Smooth muscle cell (in vitro differentiated cells): ENCODE measurements at regions not wholly inside any gene's neighbourhood (a gene's known extent, or its start where the extent isn't known, plus 50 kb on each side); places are given as distances from the start of the nearest gene placed in this dataset.
"Not testable (repeated sequence)": the region's sequence is repeated elsewhere in the genome, so short reads cannot be mapped to it uniquely, and the experiment has no call there.

Experiments used
- DNase-seq: peaks from one replicate; lab custom pipeline; 2025; ENCODE audit not compliant: unreplicated experiment; lab: John Stamatoyannopoulos, UW
- H2AFZ ChIP-seq: fragments of 200-600 bp; sonication (generic); 2 replicates; pipeline ENCODE4 v1.6.0; 2016; ENCODE audit warnings: antibody characterized with exemption, low read depth, mild to moderate bottlenecking
- H3F3A ChIP-seq: fragments of 200-600 bp; sonication (generic); 2 replicates; pipeline ENCODE4 v1.6.0; 2017; ENCODE audit warnings: antibody characterized with exemption, low read depth
- H3K27ac ChIP-seq: fragments of 200-600 bp; sonication (generic); 2 replicates; pipeline ENCODE4 v1.5.1; 2016; ENCODE audit warnings: low read depth, mild to moderate bottlenecking
- H3K27me3 ChIP-seq: fragments of 200-600 bp; sonication (generic); 2 replicates; pipeline ENCODE4 v1.6.1; 2016; ENCODE audit warnings: low read depth, mild to moderate bottlenecking
- H3K36me3 ChIP-seq: fragments of 200-600 bp; sonication (generic); 2 replicates; pipeline ENCODE4 v1.5.1; 2016; ENCODE audit warnings: low read depth
- H3K4me1 ChIP-seq: fragments of 200-600 bp; sonication (generic); 2 replicates; pipeline ENCODE4 v1.5.1; 2016; ENCODE audit warnings: low read depth
- H3K4me2 ChIP-seq: fragments of 200-600 bp; sonication (generic); 2 replicates; pipeline ENCODE4 v1.6.0; 2016; ENCODE audit warnings: mild to moderate bottlenecking
- H3K4me3 ChIP-seq: fragments of 200-600 bp; sonication (generic); 2 replicates; pipeline ENCODE4 v1.5.1; 2016; ENCODE audit warnings: mild to moderate bottlenecking
- H3K79me2 ChIP-seq: fragments of 200-600 bp; sonication (generic); 2 replicates; pipeline ENCODE4 v1.6.0; 2016; ENCODE audit warnings: low read depth, mild to moderate bottlenecking
- H3K9ac ChIP-seq: fragments of 200-600 bp; sonication (generic); 2 replicates; pipeline ENCODE4 v1.6.0; 2016; ENCODE audit warnings: low read depth
- H3K9me3 ChIP-seq: fragments of 200-600 bp; sonication (generic); replicated peaks from 2 replicates; pipeline ENCODE4 v1.5.1; 2016; ENCODE audit warnings: low read depth
- H4K20me1 ChIP-seq: fragments of 200-600 bp; sonication (generic); 2 replicates; pipeline ENCODE4 v1.6.0; 2016; ENCODE audit warnings: low read depth
- WGBS: methylation state at CpG from one replicate; pipeline ENCODE4 v1.1.7; 2016; ENCODE audit warnings: low lambda C conversion rate; 5-methylcytosine and 5-hydroxymethylcytosine counted together

DNA sequence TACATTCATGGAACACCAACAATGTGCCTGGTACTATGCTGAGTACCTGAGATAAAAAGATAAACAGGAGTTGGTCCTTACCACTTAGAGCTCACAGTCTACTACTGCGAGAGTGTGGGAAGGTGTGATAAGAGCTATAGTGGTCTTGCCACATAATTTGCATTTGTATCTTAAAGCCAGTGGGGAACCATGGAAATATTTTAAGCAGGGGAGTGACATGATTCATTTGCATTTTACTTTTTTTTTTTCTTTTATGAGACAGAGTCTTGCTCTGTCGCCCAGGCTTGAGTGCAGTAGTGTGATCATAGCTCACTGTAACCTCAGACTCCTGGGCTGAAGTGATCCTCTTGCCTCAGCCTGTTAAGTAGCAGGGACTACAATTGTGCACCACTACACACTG is 53.6 kb downstream of the SRGAP2 start:
- H3K4me3 ChIP-seq, H3K27me3 ChIP-seq, H3K36me3 ChIP-seq, H3K4me1 ChIP-seq, H3K4me2 ChIP-seq, H3K27ac ChIP-seq, H2AFZ ChIP-seq, H3F3A ChIP-seq, H3K9me3 ChIP-seq, H4K20me1 ChIP-seq, H3K9ac ChIP-seq, DNase-seq: not testable (repeated sequence)
- WGBS, result no CpG with 5 or more reads among the region's 2 CpGs
- H3K79me2 ChIP-seq, result peaks cover 10% of the 10 kb centered on the region

DNA sequence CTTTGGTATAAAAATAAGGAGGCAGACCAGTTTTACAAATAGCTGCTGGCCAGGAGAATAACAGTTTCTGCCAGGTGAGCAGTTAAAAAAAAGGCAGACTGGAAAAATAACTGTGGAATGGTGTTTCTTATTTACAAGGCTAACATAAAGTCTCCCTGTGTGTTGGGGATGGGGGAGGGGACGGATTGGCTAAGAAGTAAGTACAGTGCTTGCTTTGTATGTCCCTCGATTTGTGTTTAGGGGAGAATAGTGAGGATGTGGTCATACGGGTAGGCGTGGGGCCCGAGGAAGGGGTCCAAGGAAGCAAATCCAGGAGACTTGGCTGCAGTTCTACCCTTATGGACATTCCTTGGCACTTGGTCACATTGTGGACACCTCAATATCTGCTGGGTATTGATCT is 58.1 kb downstream of the SRGAP2 start:
- not testable (repeated sequence) for H3K36me3 ChIP-seq, H3K9me3 ChIP-seq, H3K27me3 ChIP-seq, H3K4me1 ChIP-seq, H3F3A ChIP-seq, H3K9ac ChIP-seq, H4K20me1 ChIP-seq, DNase-seq, H3K4me2 ChIP-seq, H3K27ac ChIP-seq, H3K4me3 ChIP-seq, H2AFZ ChIP-seq
- 27% methylated on average over 4 of the region's 5 CpGs for WGBS
- H3K79me2 ChIP-seq, result peaks cover 10% of the 10 kb centered on the region

DNA sequence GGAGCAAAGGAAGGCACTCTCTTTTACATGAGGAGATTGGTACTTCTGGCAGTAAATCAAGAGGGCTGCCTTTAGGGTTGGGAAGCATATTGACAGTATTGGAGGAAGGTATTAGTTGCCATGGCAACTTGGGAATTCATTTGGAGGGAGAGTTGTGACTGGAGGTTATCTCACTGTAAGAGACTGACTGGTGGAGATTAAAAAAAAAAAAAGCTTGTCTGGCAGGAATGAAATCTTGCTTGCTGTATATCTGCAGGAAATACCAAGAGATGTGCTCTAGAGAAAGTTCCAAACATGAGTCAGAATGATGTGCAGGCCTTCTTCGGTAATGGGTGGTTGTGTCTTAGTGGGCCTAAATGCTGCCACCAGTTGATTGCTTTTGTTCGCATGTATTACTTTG is 59.1 kb downstream of the SRGAP2 start:
- H3K4me1 ChIP-seq, result not testable (repeated sequence)
- 6% methylated on average over 2 of the region's 2 CpGs for WGBS

DNA sequence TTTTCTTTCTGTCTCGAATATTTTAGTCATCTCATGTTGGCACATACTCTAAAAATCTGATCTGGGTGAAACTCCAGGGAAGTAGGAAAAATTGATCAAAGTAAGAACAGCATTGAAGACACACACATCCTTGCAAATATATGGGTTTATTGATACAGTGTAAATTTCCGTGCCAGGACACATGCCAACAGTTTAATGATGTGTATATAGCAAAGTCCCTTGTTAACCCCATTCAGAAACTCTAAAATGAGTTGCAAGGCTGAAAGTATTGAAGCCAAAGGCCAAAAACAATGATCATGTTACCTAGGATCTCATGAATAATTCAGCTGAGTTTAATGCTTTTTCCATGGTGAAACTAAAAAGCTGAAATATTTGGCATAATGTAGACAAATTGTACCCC is 61.6 kb downstream of the SRGAP2 start:
- H3K36me3 ChIP-seq, H3F3A ChIP-seq, H3K27me3 ChIP-seq, H3K4me3 ChIP-seq, H3K27ac ChIP-seq, H3K4me1 ChIP-seq, DNase-seq, H3K9ac ChIP-seq, H4K20me1 ChIP-seq, H3K4me2 ChIP-seq, H3K79me2 ChIP-seq, H3K9me3 ChIP-seq, H2AFZ ChIP-seq: not testable (repeated sequence)
- WGBS, result no CpG with 5 or more reads among the region's 2 CpGs

More for the DNA sequence above, 59.1 kb downstream of the SRGAP2 start:
- H3K27me3 ChIP-seq, H3F3A ChIP-seq, H3K36me3 ChIP-seq, H3K9ac ChIP-seq, DNase-seq, H2AFZ ChIP-seq, H3K9me3 ChIP-seq, H3K4me3 ChIP-seq, H4K20me1 ChIP-seq, H3K4me2 ChIP-seq: not testable (repeated sequence)
- Histone ChIP-seq H3K27ac (peak overlapping the region; percentile 52), H3K79me2 (peaks cover 10% of the 10 kb centered on the region)

DNA sequence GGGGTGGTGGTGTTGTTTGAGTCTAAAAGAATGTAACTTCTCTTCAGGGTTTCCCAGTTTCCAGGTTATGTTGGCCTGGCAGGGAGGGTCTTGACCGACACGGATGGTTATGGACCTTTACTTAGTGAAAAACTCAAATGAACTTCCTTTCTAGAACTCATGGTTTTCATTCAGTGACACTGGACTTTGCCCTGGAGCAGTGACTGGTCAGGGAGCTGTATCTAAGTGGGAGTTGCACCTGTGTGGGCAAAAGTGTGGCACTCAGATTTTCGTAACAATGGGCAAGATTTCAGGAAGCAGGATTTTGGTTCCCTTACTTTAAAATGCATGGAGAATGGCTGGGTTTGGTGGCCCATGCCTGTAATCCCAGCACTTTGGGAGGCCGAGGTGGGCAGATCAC is 67.8 kb downstream of the SRGAP2 start:
- not testable (repeated sequence) for H4K20me1 ChIP-seq, H3K9me3 ChIP-seq, H3K27me3 ChIP-seq, H3K4me3 ChIP-seq, H3K4me1 ChIP-seq, H3K4me2 ChIP-seq, H3K79me2 ChIP-seq, H3F3A ChIP-seq, H3K36me3 ChIP-seq, H3K27ac ChIP-seq, H3K9ac ChIP-seq, DNase-seq, H2AFZ ChIP-seq
- no CpG with 5 or more reads among the region's 4 CpGs for WGBS

DNA sequence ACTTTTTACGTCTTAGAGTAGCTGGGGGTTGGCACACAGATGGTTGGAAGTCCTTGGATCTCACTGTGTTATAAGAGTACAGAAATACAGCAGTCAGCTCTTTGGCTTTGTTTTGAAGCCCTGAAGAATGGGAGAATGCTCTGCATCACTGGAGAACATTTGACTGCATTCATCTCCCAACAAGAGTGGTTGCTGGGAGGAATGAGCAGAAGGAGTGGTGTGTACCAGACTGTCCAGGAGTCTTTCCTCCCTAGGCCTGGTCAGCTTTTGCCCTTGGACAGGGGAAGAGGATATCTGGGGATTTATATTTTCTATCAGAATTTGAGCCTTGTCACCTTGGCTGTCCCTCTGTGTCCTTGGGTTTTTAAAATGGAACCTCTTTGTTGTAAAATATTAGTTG is 69.8 kb downstream of the SRGAP2 start:
- H3K9ac ChIP-seq, H3K4me1 ChIP-seq, H3K27me3 ChIP-seq, H2AFZ ChIP-seq, H3K4me3 ChIP-seq, DNase-seq, H3K79me2 ChIP-seq, H3K9me3 ChIP-seq, H3F3A ChIP-seq, H3K27ac ChIP-seq, H3K4me2 ChIP-seq, H4K20me1 ChIP-seq, H3K36me3 ChIP-seq: not testable (repeated sequence)
- 58% methylated on average over 1 of the region's 1 CpG for WGBS

DNA sequence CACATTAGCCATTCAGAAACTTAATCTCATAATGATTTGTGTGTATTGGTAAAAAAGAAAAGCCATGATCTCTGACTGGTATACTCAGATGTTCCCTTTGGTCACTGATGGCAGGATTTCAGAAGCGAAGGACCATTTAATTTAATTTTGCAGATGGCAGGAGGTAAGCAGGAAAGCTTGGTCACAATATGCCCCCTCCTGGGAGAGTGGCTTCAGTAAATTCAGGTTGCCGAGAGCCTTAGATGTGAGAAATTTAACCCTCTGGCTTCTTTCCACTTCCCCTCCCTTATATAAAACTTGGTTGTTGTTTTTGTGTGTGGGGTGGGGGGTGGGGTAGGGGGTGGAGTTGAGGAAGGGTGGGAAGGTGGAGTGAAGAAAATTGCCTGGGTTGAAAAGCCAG is 72.8 kb downstream of the SRGAP2 start:
- H3K4me1 ChIP-seq, H3K9ac ChIP-seq, DNase-seq, H3K4me2 ChIP-seq, H3K27me3 ChIP-seq, H2AFZ ChIP-seq, H4K20me1 ChIP-seq, H3K9me3 ChIP-seq, H3K79me2 ChIP-seq, H3F3A ChIP-seq, H3K27ac ChIP-seq, H3K4me3 ChIP-seq, H3K36me3 ChIP-seq: not testable (repeated sequence)
- 58% methylated on average over 1 of the region's 2 CpGs for WGBS

DNA sequence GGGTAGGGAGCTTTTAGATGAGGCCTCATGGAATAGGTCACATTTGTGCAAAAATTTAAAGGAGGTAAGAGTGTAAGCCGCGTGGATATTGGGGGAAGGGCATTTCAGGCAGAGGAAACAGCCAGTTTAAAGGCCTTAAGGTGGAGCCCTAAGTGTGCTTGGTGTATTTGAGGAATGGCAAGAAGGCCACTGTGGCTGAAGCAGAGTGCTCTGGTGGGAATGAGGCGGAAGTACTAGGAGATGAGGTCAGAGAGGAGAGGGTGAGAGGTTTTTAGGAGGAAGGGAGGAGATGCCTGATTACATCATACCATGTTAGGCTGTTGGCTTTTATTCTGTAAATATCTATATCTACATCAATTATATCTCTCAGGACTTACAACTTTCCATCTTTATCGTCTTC is 75.3 kb downstream of the SRGAP2 start:
- not testable (repeated sequence) for DNase-seq, H3K36me3 ChIP-seq, H3K4me3 ChIP-seq, H3K27me3 ChIP-seq, H3K4me2 ChIP-seq, H3K79me2 ChIP-seq, H3K4me1 ChIP-seq, H2AFZ ChIP-seq, H3K27ac ChIP-seq, H3K9me3 ChIP-seq, H3K9ac ChIP-seq, H3F3A ChIP-seq
- peaks cover 12% of the 10 kb centered on the region for H4K20me1 ChIP-seq
- 67% methylated on average over 3 of the region's 4 CpGs for WGBS

DNA sequence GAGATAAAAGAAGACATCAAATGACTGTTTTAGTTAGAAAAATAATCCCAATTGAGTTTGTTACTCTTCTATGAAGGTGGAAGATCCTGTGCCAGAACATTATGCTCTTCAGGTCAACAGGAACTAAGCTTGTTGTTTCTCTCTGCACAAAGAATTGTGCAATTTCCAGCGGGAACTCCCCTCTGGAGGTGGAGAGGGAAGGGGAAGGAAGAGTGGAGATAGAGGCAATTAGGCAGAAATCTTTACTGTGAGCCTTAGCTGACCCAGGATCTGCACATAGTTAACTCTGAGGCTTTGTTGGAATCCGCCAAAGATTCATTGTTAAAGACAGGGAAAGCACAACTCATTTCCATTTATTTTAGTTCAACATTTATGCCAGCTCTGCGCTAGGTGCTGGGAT is 77.3 kb downstream of the SRGAP2 start:
- H3K9ac ChIP-seq, H3K36me3 ChIP-seq, H3K27me3 ChIP-seq, DNase-seq, H2AFZ ChIP-seq, H3K9me3 ChIP-seq, H3K4me1 ChIP-seq, H3F3A ChIP-seq, H3K79me2 ChIP-seq, H3K4me3 ChIP-seq, H3K27ac ChIP-seq, H3K4me2 ChIP-seq: not testable (repeated sequence)
- H4K20me1 ChIP-seq, result peaks cover 12% of the 10 kb centered on the region
- WGBS, result 32% methylated on average over 2 of the region's 3 CpGs
